ENCODE measurements at regions not wholly inside any gene's neighbourhood (a gene's known extent, or its start where the extent isn't known, plus 50 kb on each side); places are given as distances from the start of the nearest gene placed in this dataset.
"Not testable (repeated sequence)": the region's sequence is repeated elsewhere in the genome, so short reads cannot be mapped to it uniquely, and the experiment has no call there.

DNA sequence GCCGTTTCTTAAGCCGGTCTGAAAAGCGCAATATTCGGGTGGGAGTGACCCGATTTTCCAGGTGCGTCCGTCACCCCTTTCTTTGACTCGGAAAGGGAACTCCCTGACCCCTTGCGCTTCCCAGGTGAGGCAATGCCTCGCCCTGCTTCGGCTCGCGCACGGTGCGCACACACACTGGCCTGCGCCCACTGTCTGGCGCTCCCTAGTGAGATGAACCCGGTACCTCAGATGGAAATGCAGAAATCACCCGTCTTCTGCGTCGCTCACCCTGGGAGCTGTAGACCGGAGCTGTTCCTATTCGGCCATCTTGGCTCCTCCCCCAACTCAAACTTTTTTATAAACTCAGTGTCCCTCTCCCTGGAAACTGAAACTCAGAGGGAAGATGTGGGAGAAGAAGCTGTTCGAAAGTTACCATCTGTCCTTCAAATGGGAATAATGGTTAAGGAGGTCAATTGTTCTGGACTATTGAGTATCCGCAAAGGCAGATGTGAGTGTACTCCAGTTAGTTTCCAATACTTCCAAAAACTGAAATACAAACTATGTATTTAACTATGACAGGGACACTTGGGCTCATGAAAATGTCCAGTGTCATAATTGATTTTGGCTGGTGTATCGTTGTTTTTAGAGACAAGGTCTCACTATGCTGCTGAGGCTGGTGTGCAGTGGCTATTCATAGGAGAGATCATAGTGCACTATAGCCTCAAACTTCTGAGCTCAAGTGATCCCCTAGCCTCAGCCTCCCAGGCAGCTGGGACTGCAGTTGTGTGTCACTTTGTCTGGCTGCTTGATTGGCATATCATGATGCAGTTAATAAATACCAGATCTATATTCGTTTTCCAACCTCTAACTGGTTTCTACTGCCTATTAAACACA, 67.8 kb upstream of the OSBPL3 start:
- not testable (repeated sequence) for TF ChIP-seq CTCF (conservative IDR thresholded peaks at IDR 0.05; ENCODE audit: low read depth, low read length); EZH2 (IDR thresholded peaks at IDR 0.05; ENCODE audit: low read length, unreplicated experiment); EZH2phosphoT487 (IDR thresholded peaks at IDR 0.05; ENCODE audit: borderline replicate concordance, low read length)

Measured in PC-3 (cell line).